Astrocyte of the cerebellum (primary cell): ENCODE measurements at regions not wholly inside any gene's neighbourhood (a gene's known extent, or its start where the extent isn't known, plus 50 kb on each side); places are given as distances from the start of the nearest gene placed in this dataset.

Experiments used
- DNase-seq: peaks from one replicate; pipeline ENCODE4 v3.0.0-alpha.2; 2011; ENCODE audit warnings: low read depth
- H3K4me3 ChIP-seq: 2 replicates; pipeline ENCODE4 v1.5.1; 2011; ENCODE audit warnings: mild to moderate bottlenecking, low read depth, low read length, moderate library complexity
- in situ Hi-C: cut with HindIII; loops from 2 replicates; pipeline ENCODE4 v1.10.0; 2017; ENCODE audit warnings: low sequenced_read_pairs
- TF ChIP-seq, protein P1 (sequence below): IDR thresholded peaks from 2 replicates; pipeline ENCODE4 v1.5.1; 2012; ENCODE audit warnings: low read length, low read depth, moderate library complexity, mild to moderate bottlenecking; ENCODE audit errors: missing control alignments

DNA sequence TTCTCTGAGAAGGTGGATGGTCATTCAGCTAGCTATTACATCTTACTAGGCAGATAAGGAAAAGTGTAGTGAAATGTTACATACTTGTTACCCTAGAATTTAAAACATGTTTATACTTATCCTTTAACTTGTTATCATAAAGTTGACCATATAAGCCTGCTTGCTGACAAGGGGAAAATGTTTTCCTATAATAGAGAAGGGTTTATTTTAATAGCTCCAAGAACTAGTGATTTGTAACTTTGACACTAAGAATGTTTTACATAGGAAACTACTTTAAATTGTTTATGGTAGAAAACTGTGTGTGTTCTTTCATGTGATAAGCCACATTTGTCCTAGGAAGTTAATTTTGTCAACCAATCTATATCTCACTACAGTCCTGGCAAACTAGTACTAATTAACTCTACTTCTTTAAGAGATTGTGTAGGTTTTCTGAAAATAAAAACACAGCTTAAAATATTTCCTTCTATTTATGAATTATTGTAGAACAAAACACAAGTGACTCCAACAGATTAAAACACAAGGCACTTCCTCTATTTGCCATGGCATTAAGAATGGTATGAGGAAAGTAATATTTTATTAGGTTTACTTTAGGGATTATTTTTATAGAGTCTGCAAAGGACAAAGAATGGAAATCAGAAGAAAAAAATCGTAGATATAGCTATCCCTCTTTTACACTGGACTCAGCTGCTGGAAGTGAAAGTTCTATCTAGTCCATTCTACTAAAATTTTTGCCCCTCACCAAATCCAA is 233.3 kb upstream of the NBEA start:
- DNase-seq = no peak
- H3K4me3 ChIP-seq = no peak overlapping the region
- TF ChIP-seq, protein P1, sequence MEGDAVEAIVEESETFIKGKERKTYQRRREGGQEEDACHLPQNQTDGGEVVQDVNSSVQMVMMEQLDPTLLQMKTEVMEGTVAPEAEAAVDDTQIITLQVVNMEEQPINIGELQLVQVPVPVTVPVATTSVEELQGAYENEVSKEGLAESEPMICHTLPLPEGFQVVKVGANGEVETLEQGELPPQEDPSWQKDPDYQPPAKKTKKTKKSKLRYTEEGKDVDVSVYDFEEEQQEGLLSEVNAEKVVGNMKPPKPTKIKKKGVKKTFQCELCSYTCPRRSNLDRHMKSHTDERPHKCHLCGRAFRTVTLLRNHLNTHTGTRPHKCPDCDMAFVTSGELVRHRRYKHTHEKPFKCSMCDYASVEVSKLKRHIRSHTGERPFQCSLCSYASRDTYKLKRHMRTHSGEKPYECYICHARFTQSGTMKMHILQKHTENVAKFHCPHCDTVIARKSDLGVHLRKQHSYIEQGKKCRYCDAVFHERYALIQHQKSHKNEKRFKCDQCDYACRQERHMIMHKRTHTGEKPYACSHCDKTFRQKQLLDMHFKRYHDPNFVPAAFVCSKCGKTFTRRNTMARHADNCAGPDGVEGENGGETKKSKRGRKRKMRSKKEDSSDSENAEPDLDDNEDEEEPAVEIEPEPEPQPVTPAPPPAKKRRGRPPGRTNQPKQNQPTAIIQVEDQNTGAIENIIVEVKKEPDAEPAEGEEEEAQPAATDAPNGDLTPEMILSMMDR = no peak
- in situ Hi-C loops = no loop called here

DNA sequence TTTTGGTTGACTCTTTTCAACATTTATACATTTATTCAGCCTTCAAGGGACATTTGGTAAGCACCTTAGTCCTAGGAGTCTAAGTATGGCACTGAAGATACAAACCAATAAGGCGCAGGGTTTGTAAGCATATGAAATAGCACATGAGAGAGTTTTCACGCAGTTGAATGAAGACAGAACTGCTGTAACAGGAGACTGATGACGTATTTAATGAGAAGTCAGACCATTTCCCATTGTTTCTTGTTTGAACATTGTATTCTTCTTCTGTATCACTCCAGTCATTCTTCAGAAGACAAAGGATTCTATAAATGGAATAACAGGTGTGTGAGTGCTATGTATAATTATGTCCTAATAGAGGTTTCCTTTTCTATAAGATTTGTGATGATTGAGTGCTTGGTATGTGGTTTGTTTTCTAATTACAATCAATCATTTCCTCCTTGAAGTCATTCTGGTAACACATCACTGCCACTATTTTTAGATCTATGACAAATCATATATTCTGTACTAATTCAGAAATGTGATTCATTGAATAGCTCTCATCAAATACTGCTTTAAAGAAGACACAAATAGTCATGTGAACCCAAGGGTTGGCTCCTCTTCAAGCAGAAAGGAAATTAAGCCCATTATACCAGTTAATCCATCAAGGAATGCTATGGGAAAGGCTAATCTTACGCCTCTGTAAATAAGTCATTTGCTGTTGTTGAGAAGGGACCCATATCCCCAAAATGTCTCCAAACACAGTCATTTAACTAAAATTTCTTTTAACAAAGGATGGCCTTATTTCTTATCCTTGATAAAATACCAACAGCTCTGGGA is 222.8 kb upstream of the NBEA start:
- DNase-seq = no peak
- in situ Hi-C loops = no loop called here
- TF ChIP-seq, protein P1 = no peak
- H3K4me3 ChIP-seq = no peak overlapping the region

DNA sequence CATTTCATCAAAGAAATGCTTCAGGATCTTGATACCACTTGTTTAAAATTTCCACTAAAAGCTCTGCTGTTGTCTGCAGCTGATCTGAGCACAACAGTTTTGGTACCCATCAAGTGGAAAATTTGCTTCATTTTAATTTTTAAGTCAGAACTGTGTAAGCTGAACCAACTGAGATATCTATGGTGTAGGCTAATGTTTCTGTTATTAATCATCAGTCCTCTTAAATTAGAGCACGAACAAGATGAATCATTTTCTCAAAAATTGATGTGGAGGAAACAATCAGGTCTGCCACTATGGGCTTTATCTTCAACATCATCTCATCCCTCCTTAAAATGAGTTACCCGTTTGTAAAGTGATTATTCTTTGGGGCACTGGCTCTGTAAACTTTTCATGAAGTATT is 221.5 kb upstream of the NBEA start:
- in situ Hi-C loops = no loop called here
- TF ChIP-seq, protein P1 = no peak
- no peak overlapping the region for H3K4me3 ChIP-seq
- no peak for DNase-seq

DNA sequence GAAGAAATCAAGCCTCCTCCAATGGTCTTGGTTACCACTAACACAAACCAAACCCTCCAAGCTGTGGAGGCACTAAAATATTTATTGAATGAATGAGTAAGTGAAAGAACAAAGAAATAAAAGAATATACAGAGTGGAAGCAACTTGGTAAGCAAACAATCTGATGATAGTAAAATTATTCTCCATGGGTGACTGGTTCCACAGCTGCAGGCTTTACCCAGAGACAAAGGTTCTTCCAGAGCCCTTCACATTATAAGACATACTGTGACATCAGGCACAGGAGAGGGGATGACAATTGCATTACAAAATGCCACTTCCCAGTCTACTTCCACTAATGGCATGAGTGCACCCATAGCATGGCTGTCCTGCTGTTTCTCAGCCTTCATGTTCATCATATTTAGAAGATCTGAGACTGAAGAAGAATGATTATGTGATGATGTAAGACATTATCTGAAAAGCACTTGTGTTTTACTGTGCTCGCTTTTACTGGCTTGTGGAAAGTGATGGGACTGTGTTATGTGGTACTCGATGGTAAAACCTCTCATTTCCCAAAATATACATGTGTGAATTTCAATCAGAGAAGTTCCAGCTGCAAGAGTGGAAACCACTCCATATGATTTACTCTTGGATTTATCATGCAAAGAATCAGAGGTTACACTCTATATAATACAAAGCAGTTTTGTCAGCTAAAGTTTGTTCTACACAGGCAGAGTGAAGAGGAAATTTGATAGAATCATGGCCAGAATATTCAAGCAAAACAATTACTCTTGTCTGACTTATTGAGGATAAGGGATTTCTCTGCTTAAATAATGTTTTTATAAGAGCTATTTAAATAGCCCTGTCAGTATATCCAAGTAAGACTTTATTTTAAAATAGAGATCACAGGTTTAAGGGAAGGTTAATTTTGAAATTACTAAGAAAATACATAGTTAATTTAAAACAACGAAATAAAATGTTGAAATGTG is 220.2 kb upstream of the NBEA start:
- no peak for DNase-seq
- TF ChIP-seq, protein P1 = no peak
- H3K4me3 ChIP-seq = no peak overlapping the region
- in situ Hi-C loops = no loop called here

DNA sequence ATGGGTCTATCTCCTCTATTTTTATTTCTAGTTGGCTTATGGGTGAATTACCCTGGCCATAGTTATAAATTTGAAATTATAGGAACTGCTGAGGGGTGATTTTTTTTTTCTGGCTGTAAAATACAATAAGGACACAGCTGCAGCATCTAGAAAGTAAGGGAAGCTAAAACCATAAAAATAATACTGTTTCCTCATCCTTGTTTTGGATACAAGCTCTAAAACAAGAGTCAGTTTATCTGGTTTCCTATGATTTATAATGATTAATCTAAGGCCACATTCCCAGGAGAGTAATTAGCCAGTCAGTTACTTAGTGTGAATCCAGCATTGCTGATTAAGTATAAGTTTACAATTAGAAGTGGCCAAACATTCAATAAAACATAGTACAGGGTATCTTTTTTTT is 219.1 kb upstream of the NBEA start:
- no peak overlapping the region for H3K4me3 ChIP-seq
- DNase-seq = no peak
- TF ChIP-seq, protein P1 = no peak
- in situ Hi-C loops = no loop called here

DNA sequence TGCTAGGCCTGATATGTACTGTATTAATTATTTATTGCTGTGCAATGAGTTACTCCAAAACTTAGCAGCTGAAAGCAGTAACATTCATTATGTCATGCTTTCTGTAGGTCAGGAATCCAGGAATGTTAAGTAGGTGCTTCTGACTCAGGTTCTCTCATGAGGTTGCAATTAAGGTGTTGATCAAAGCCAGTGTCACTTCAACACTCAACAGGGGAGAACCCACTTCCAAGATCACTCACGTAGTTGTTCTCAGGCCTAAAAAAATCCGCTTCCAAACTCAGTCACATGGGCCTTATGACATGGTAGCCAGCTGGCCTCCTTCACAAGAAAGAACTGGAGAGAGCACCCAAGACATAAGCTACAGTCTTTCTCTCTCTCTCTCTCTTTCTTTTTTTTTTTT is 211.1 kb upstream of the NBEA start:
- TF ChIP-seq, protein P1 = no peak
- DNase-seq = no peak
- in situ Hi-C loops = no loop called here
- H3K4me3 ChIP-seq = no peak overlapping the region
